GM12872 (cell line): ENCODE measurements at regions not wholly inside any gene's neighbourhood (a gene's known extent, or its start where the extent isn't known, plus 50 kb on each side); places are given as distances from the start of the nearest gene placed in this dataset.

ENCODE experiments used
- CTCF ChIP-seq: IDR thresholded peaks from 3 replicates; pipeline ENCODE4 v1.5.1; 2011; ENCODE audit warnings: low read depth, mild to moderate bottlenecking, low read length, moderate library complexity; ENCODE audit not compliant: insufficient read depth

- no peak for TF ChIP-seq CTCF
These were observed 86.0 kb upstream of the OTX2 start for GRCh38 chr14:56896231-56896630.

- TF ChIP-seq CTCF: no peak
These were observed 84.9 kb upstream of the OTX2 start for GRCh38 chr14:56895154-56895553.

- no peak for TF ChIP-seq CTCF
These were observed 84.3 kb upstream of the OTX2 start for GRCh38 chr14:56894591-56894991.

- TF ChIP-seq CTCF: no peak
These were observed 82.7 kb upstream of the OTX2 start for GRCh38 chr14:56892959-56893358.

- no peak for TF ChIP-seq CTCF
These were observed 80.9 kb upstream of the OTX2 start for GRCh38 chr14:56891226-56891625.

- TF ChIP-seq CTCF: no peak
These were observed 79.4 kb upstream of the OTX2 start for GRCh38 chr14:56889705-56890104.

- no peak for TF ChIP-seq CTCF
These were observed 78.0 kb upstream of the OTX2 start for GRCh38 chr14:56888274-56888673.

- no peak for TF ChIP-seq CTCF
These were observed 76.9 kb upstream of the OTX2 start for GRCh38 chr14:56887216-56887615.
